GM18861 (cell line): ENCODE measurements at regions not wholly inside any gene's neighbourhood (a gene's known extent, or its start where the extent isn't known, plus 50 kb on each side); places are given as distances from the start of the nearest gene placed in this dataset.

Experiments
- ATAC-seq: cut with Tn5 transposase; IDR thresholded peaks from one replicate; pipeline ENCODE4 v1.9.1; 2021; ENCODE audit not compliant: unreplicated experiment

- no peak for ATAC-seq
These were observed 514.0 kb downstream of the MCTP2 start for GRCh38 chr15:94745371-94745770.

- ATAC-seq = no peak
These were observed 516.1 kb downstream of the MCTP2 start for GRCh38 chr15:94747510-94747909.

GRCh38 chr15:94749811-94750617 lies 518.7 kb downstream of the MCTP2 start:
- no peak for ATAC-seq

- no peak for ATAC-seq
These were observed 529.0 kb downstream of the MCTP2 start for GRCh38 chr15:94760348-94760747.

GRCh38 chr15:94761574-94761973 lies 530.2 kb downstream of the MCTP2 start:
- ATAC-seq = no peak

GRCh38 chr15:94769089-94769488 lies 537.7 kb downstream of the MCTP2 start:
- no peak for ATAC-seq

- ATAC-seq = no peak
These were observed 538.8 kb downstream of the MCTP2 start for GRCh38 chr15:94770199-94770598.

- no peak for ATAC-seq
These were observed 545.7 kb downstream of the MCTP2 start for GRCh38 chr15:94777037-94777436.

GRCh38 chr15:94778840-94779239 lies 547.5 kb downstream of the MCTP2 start:
- ATAC-seq = no peak

GRCh38 chr15:94780166-94780565 lies 548.8 kb downstream of the MCTP2 start:
- no peak for ATAC-seq

- ATAC-seq = no peak
These were observed 553.7 kb downstream of the MCTP2 start for GRCh38 chr15:94785091-94785490.

GRCh38 chr15:94791008-94791407 lies 559.6 kb downstream of the MCTP2 start:
- no peak for ATAC-seq

- no peak for ATAC-seq
These were observed 560.1 kb downstream of the MCTP2 start for GRCh38 chr15:94791510-94791909.

- ATAC-seq = no peak
These were observed 560.8 kb downstream of the MCTP2 start for GRCh38 chr15:94792196-94792595.

GRCh38 chr15:94793207-94793606 lies 561.8 kb downstream of the MCTP2 start:
- no peak for ATAC-seq

- no peak for ATAC-seq
These were observed 562.3 kb downstream of the MCTP2 start for GRCh38 chr15:94793641-94794040.

- ATAC-seq = no peak
These were observed 573.3 kb downstream of the MCTP2 start for GRCh38 chr15:94804613-94805012.

- ATAC-seq = no peak
These were observed 583.9 kb downstream of the MCTP2 start for GRCh38 chr15:94815110-94815731.

GRCh38 chr15:94815914-94816313 lies 584.6 kb downstream of the MCTP2 start:
- ATAC-seq = no peak

- ATAC-seq = no peak
These were observed 598.8 kb downstream of the MCTP2 start for GRCh38 chr15:94829887-94830884.

- no peak for ATAC-seq
These were observed 602.6 kb downstream of the MCTP2 start for GRCh38 chr15:94834000-94834399.
